ENCODE measurements at regions not wholly inside any gene's neighbourhood (a gene's known extent, or its start where the extent isn't known, plus 50 kb on each side); places are given as distances from the start of the nearest gene placed in this dataset.

DNA sequence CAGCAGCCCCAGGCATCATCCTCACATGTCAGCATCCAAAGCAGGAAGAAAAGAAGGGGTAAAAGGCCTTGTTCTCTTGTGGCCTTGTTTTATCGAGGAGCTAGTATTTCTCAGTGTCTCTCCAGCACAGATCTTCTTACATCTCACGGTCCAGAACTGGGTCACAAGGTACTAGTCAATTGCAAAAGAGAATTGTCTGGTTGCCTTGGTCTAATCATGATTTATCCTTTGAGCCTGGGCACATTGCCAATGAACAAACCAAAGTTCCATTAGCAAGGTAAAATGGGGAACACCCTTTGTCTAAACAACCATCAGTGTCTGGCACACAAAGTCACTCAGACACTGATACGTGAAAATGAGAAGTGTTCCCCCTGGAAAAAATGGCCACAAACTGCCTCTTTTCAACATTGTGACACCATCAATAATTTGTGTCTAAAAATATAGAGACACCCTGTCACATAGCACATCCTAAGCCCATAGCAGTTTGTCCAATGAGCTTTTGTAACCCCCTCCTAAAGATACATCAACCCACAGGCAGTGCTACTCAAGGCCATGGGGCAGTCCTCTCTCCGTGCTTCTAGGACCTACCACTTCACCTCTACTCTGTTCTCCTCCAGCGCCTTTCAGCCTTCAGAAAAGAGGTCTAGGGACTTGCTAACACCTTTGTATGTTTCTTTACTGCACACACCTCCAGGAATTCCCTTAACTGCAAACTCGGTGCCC, 534.4 kb downstream of the MID1IP1 start:
- DNase-seq (ENCODE audit: low read depth), result no peak

- no peak for DNase-seq (ENCODE audit: low read depth)
Measured at GRCh38 chrX:39336671-39337311, 535.5 kb downstream of the MID1IP1 start.

GRCh38 chrX:39337451-39337850, 536.2 kb downstream of the MID1IP1 start:
- no peak for DNase-seq (ENCODE audit: low read depth)

- DNase-seq (ENCODE audit: low read depth), result no peak
Measured at GRCh38 chrX:39338583-39338982, 537.3 kb downstream of the MID1IP1 start.

DNA sequence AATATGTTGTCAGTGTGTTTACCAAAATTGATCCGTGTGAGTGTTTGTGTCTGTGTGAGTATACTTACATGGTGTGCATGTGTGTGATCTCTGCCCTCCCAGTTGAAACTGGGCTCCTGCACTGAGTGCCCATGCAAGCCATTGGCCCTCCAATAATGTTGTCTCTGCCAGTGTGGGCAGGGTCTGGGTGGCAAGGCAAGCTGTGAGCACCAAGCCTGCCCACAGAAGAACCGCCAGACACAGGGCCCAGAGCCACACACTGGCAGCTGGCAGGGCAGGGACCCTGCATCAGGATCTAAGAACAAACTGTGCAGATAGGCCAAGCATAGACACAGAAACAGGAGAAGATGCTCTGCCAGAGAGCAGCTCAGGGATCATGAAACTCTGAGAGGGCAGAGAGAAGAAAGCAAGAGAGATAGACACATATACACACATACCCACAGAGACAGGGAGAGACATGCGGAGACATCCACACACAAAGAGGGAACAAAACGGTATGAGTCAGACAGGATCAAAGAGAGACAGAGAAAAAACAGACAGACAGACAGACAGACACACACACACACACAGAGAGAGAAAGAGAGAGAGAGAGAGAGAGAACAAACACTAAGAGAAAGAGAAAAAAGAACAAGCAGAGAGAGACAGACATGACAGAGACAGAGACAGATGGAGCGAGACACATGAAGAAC, 555.0 kb downstream of the MID1IP1 start:
- no peak for DNase-seq (ENCODE audit: low read depth)

GRCh38 chrX:39360101-39360500, 558.8 kb downstream of the MID1IP1 start:
- no peak for DNase-seq (ENCODE audit: low read depth)

DNA sequence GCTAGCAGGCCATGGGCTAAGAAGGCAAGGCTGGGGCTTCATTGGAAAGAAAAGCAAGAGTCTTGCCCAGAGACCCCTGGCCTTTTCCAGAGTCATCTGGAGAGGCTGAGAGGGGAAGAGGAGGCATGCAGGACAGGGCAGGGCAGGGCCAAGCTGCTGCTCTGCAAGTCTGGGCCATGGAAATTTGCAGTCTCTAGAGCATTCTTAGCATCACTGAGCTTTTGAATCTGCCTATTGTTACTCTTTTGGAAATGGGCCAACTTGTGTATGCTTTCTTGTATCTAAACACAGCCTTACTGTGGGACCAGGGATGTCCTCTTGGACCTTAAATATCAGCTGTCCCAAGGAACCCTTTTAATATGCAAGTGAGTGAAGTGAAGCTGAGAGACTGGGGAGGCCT, 560.5 kb downstream of the MID1IP1 start:
- no peak for DNase-seq (ENCODE audit: low read depth)

DNA sequence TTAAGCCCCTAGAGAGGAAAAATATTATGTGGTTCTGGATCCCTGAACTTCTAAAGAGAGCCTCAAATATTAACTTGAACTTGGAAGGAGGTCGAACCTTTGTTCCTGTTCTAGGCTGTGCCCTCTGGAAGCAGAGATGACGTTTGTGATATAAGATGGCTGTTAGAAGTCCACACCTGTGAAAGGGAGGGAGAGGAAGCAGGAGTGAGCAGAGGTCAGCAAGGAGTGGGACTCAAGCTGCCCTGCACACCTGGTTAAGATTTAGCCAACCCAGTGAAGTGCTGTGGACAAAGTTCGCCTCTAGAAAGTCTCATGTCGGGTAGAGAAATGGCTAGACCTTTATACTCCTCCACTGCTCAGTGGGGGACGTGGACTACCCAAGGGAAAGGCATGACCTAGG, 566.2 kb downstream of the MID1IP1 start:
- DNase-seq (ENCODE audit: low read depth), result no peak

- DNase-seq (ENCODE audit: low read depth), result no peak
Measured at GRCh38 chrX:39372115-39372514, 570.9 kb downstream of the MID1IP1 start.

DNA sequence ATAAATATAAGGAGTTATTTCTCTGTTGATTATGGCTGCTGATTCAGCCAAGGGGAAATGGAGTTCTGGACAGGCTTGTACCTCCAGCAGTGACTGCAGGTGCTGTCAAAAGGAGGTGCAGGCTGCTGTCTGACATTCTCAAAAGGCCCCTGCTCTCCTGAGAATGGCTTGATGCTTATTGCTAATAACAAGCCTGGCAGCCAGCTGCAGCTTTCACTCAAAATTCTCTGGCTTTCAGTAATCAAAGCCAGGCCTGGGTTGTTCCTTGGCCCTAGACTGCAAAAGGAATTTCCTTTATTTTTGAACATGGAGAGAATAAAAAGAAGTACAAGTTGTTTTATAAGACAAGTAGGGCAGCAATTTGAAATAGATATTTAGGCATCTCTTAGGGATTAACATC, 575.9 kb downstream of the MID1IP1 start:
- DNase-seq (ENCODE audit: low read depth), result no peak

GRCh38 chrX:39377773-39378172, 576.5 kb downstream of the MID1IP1 start:
- DNase-seq (ENCODE audit: low read depth), result no peak

GRCh38 chrX:39381422-39381821, 580.2 kb downstream of the MID1IP1 start:
- no peak for DNase-seq (ENCODE audit: low read depth)

GRCh38 chrX:39384996-39385395, 583.7 kb downstream of the MID1IP1 start:
- no peak for DNase-seq (ENCODE audit: low read depth)

DNA sequence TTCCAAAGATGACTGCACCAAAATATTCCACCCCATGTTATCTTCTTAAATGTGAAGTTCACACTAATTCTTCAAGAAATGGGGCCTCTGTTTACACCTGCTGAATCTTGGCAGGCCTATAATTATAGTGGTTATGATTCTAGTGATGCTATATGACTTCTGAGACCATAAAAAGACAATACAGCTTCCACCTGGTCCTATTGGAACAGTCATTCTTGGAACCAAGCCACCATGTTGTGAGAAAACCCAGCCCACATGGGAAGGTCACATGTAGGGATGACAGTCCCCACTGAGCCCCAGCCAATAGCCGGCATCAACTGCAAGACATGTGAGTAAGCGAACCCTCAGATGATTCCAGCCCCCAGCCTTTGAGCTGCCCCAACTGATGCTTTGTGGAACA, 587.5 kb downstream of the MID1IP1 start:
- DNase-seq (ENCODE audit: low read depth), result no peak

GRCh38 chrX:39396358-39396995, 595.2 kb downstream of the MID1IP1 start:
- DNase-seq (ENCODE audit: low read depth), result no peak

DNA sequence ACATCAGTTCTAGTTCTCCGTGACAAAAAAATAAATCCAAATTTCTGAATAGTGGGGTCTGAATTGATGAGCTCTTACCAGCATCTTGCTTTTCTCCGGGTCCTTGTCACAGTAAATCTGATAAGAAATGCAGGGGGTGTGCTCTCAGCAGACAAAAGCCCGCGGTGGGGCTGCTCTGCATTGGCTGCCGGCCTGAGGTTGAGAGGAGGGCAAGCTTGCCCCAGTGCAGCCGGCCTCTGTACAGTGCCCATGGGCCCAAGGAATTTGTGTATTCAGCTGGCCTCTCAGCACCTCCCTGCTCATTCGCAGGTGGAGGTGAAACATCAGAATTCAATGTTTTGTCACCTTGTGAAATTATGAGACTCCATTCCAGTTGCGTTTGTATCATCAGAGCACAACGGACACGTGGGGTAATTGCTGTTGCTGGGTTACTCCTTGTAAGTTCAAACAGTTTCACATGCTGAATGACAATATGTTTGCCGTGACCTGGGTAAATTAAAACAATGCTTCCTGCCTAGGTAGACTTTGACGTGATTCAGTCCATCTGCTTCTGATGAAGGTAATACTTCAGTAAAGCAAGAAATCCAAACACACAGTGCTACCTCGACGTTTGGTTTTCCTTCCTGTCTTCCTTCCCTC, 596.4 kb downstream of the MID1IP1 start:
- DNase-seq (ENCODE audit: low read depth), result no peak

- no peak for DNase-seq (ENCODE audit: low read depth)
Measured at GRCh38 chrX:39398215-39398962, 597.1 kb downstream of the MID1IP1 start.

DNA sequence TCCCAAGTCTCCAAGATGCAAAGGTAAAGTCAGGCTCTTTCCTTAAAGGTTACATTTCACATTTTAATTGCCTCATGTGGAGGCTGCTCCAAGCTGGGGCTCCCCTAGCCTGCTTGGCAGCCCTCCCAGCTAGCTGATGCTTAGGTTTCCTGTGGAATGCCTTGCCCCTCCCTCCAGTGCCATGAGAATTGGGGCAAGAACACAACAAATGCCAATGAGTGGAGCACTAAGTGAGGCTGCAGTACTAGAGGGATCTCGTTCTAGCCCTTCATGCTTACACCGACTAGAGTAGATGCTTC, 597.7 kb downstream of the MID1IP1 start:
- no peak for DNase-seq (ENCODE audit: low read depth)

DNA sequence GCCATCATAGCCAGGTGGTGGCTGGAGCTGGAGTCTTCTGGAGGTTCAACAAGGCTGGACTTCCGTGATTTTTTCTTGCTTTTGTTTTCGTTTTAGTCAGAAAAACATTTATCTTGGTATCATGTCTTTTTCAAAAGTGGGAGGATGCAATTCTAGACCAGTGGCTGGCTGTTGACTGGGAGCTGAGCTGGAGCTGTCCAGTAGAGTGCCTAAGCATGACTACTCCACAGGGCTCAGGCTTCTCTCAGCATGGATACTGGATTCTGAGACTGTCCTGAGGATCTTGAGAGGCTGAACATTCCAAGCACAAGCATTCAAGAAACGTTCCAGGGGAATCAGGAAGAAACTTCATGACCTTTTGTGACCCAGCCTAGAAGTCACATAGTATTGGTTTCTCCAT, 598.1 kb downstream of the MID1IP1 start:
- no peak for DNase-seq (ENCODE audit: low read depth)

- no peak for DNase-seq (ENCODE audit: low read depth)
Measured at GRCh38 chrX:39401483-39402110, 600.3 kb downstream of the MID1IP1 start.

DNA sequence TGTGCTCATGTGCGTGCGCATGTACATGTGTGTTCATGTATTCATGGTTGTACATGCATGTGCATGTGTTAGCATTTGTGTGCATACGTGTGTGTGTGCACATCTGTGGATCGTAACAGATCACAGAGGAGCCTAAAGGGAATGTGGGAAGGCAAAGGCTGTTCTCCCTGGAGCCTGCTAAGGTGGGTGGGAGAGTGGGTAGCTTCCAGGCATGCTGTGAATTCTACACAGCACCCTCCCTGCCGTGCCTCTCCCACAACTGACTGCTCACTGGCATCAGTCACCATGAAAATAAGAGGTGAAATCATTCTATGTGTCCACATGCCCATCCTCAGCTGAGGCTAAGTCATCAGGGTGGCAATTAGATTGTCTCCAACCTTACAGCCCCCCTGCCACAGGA, 600.9 kb downstream of the MID1IP1 start:
- no peak for DNase-seq (ENCODE audit: low read depth)
